SU-DHL-6 (cell line): ENCODE measurements at regions not wholly inside any gene's neighbourhood (a gene's known extent, or its start where the extent isn't known, plus 50 kb on each side); places are given as distances from the start of the nearest gene placed in this dataset.

Source experiments
- H2AFZ ChIP-seq: fragments of 200-600 bp; sonication (generic); 2 replicates; pipeline ENCODE4 v1.6.1; 2014; ENCODE audit warnings: low read depth, mild to moderate bottlenecking, moderate library complexity, mixed read lengths, antibody characterized with exemption, low read length; ENCODE audit not compliant: severe bottlenecking
- H3F3A ChIP-seq: fragments of 200-600 bp; shearing (Covaris generic); 2 replicates; pipeline ENCODE4 v1.6.0; 2016; ENCODE audit warnings: antibody characterized with exemption, mild to moderate bottlenecking; ENCODE audit not compliant: insufficient read depth
- H3K27ac ChIP-seq: fragments of 200-600 bp; sonication (generic); 2 replicates; pipeline ENCODE4 v1.5.1; 2016; ENCODE audit warnings: low read depth, mild to moderate bottlenecking, low read length, moderate library complexity, mixed read lengths
- H3K27me3 ChIP-seq: fragments of 200-600 bp; sonication (generic), shearing (Covaris generic); 2 replicates; pipeline ENCODE4 v1.6.0; 2014; ENCODE audit warnings: mild to moderate bottlenecking, low read length
- H3K36me3 ChIP-seq: fragments of 200-600 bp; sonication (generic); 2 replicates; pipeline ENCODE4 v1.6.1; 2014; ENCODE audit warnings: mild to moderate bottlenecking, low read length, mixed read lengths
- H3K4me2 ChIP-seq: fragments of 300-600, 200-600 bp; shearing (Covaris generic), sonication (generic); 2 replicates; pipeline ENCODE4 v1.6.0; 2014; ENCODE audit warnings: low read length, low read depth, mild to moderate bottlenecking; ENCODE audit not compliant: poor library complexity, severe bottlenecking
- H3K4me3 ChIP-seq: fragments of 200-600 bp; sonication (generic); 2 replicates; pipeline ENCODE4 v1.5.1; 2014; ENCODE audit warnings: antibody characterized with exemption, low read length, mild to moderate bottlenecking, mixed read lengths; ENCODE audit not compliant: insufficient read depth, poor library complexity, severe bottlenecking
- H3K79me2 ChIP-seq: fragments of 200-600 bp; sonication (generic); 2 replicates; pipeline ENCODE4 v1.6.1; 2014; ENCODE audit warnings: mild to moderate bottlenecking, low read length, moderate library complexity; ENCODE audit not compliant: insufficient read depth
- H3K9ac ChIP-seq: fragments of 200-600 bp; sonication (generic); 2 replicates; pipeline ENCODE4 v1.7.0; 2014; ENCODE audit warnings: mild to moderate bottlenecking, low read length
- H3K9me2 ChIP-seq: fragments of 200-600 bp; sonication (generic); replicated peaks from 2 replicates; pipeline ENCODE4 v1.6.1; 2014; ENCODE audit warnings: low read length; ENCODE audit not compliant: insufficient read depth
- H3K9me3 ChIP-seq: fragments of 200-600 bp; sonication (generic); 2 replicates; pipeline ENCODE4 v1.6.1; 2014; ENCODE audit warnings: low read length, mixed read lengths; ENCODE audit not compliant: insufficient read depth
- H4K20me1 ChIP-seq: fragments of 200-600 bp; sonication (generic); 2 replicates; pipeline ENCODE4 v1.6.1; 2014; ENCODE audit warnings: low read depth, mild to moderate bottlenecking, antibody characterized with exemption, low read length, moderate library complexity, mixed read lengths
- CTCF ChIP-seq: fragments of 200-600 bp; sonication (generic); IDR thresholded peaks from one replicate; pipeline ENCODE4 v1.5.1; 2017; ENCODE audit warnings: antibody characterized with exemption, mild to moderate bottlenecking, low read length, moderate library complexity; ENCODE audit not compliant: insufficient read depth, poor library complexity, severe bottlenecking
- EZH2phosphoT487 ChIP-seq: fragments of 200-600 bp; sonication (generic), shearing (Covaris generic); conservative IDR thresholded peaks from 2 replicates; pipeline ENCODE4 v1.6.1; 2018; ENCODE audit warnings: mild to moderate bottlenecking, antibody characterized with exemption, low read length, moderate library complexity, mixed read lengths

DNA sequence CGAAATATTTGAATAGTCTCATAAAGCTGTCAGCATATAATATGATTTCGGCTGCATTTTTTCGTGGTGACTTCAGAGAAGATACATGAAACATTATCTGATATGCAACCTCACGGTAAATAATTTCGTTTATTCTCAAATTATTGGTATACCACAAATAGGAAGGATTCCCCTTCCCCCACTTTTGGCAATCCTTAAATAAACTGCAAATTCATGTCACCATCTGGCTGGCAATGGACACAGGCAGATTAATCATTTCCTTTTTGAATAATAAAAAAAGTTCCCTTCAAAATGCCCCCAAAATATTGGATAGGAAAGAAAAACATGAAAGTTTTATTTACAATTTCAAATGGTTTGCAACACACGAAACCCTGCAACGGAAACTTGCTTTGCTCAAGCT, 234.5 kb upstream of the MEOX2 start:
- TF ChIP-seq EZH2phosphoT487 (no peak), CTCF (no peak)
- 0 out of 2 replicates have a peak, but pooled peaks cover 4% of the 10 kb centered on the region for H3K9me2 ChIP-seq
- no peaks in the 10 kb centered on the region; the same call in 1 of the 2 replicates for H3K27me3 ChIP-seq
- H3K9ac ChIP-seq, result no peak overlapping the region
- no peak overlapping the region for H3K4me3 ChIP-seq
- no peaks in the 10 kb centered on the region for H3F3A ChIP-seq
- H3K27ac ChIP-seq, result no peak overlapping the region
- no peak overlapping the region for H3K4me2 ChIP-seq
- no peaks in the 10 kb centered on the region for H4K20me1 ChIP-seq
- no peaks in the 10 kb centered on the region for H3K36me3 ChIP-seq
- H3K9me3 ChIP-seq, result no peaks in the 10 kb centered on the region
- H2AFZ ChIP-seq, result no peak overlapping the region
- no peaks in the 10 kb centered on the region for H3K79me2 ChIP-seq

GRCh38 chr7:15916681-15917380, 230.3 kb upstream of the MEOX2 start:
- H3K79me2 ChIP-seq, result no peaks in the 10 kb centered on the region
- TF ChIP-seq CTCF, result no peak
- no peak for TF ChIP-seq EZH2phosphoT487
- H3F3A ChIP-seq, result no peaks in the 10 kb centered on the region
- H3K27ac ChIP-seq, result no peak overlapping the region
- 0 out of 2 replicates have a peak, but pooled peaks cover 4% of the 10 kb centered on the region for H3K9me2 ChIP-seq
- no peak overlapping the region for H2AFZ ChIP-seq
- H3K9ac ChIP-seq, result no peak overlapping the region
- no peaks in the 10 kb centered on the region; the same call in 1 of the 2 replicates for H3K9me3 ChIP-seq
- no peaks in the 10 kb centered on the region; the same call in 1 of the 2 replicates for H3K27me3 ChIP-seq
- H3K4me3 ChIP-seq, result no peak overlapping the region
- H4K20me1 ChIP-seq, result no peaks in the 10 kb centered on the region
- H3K36me3 ChIP-seq, result no peaks in the 10 kb centered on the region
- no peak overlapping the region for H3K4me2 ChIP-seq

DNA sequence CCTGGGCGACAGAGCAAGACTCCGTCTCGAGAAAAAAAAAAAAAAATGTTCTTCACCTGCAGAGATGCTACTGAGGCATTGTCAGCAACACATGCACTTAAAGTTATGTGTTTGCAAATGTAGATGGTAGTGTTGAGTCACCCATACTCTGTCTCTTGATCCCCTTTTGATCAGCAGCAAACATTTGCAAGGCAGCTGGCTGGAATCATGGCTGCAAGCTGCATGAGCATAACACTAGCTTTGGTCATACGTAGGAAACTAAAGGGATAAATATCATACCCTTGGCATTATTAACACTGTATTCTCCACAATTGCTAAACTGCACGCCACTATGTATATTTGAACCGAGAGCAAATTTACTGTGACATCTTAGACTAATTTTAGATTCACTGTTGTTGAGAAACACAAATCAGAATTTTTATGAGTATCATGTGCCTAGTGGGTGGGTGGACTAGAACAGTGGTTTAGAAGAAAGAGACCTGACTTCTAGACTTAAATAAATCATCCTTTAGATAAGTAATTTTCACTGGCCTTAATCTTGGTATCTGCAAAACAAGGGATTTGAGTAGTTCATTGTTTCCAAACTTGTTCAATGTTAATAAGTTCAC, 229.3 kb upstream of the MEOX2 start:
- H3K36me3 ChIP-seq, result no peaks in the 10 kb centered on the region
- TF ChIP-seq CTCF (no peak), EZH2phosphoT487 (no peak)
- no peak overlapping the region for H3K4me3 ChIP-seq
- H3K4me2 ChIP-seq, result no peak overlapping the region
- H3K79me2 ChIP-seq, result no peaks in the 10 kb centered on the region
- no peak overlapping the region for H2AFZ ChIP-seq
- no peaks in the 10 kb centered on the region for H4K20me1 ChIP-seq
- no peak overlapping the region for H3K27ac ChIP-seq
- H3K9me3 ChIP-seq, result no peaks in the 10 kb centered on the region; the same call in 1 of the 2 replicates
- H3F3A ChIP-seq, result no peaks in the 10 kb centered on the region
- H3K27me3 ChIP-seq, result no peaks in the 10 kb centered on the region; the same call in 1 of the 2 replicates
- H3K9me2 ChIP-seq, result 0 out of 2 replicates have a peak, but pooled peaks cover 4% of the 10 kb centered on the region
- no peak overlapping the region for H3K9ac ChIP-seq
